ENCODE measurements at regions not wholly inside any gene's neighbourhood (a gene's known extent, or its start where the extent isn't known, plus 50 kb on each side); places are given as distances from the start of the nearest gene placed in this dataset.

DNA sequence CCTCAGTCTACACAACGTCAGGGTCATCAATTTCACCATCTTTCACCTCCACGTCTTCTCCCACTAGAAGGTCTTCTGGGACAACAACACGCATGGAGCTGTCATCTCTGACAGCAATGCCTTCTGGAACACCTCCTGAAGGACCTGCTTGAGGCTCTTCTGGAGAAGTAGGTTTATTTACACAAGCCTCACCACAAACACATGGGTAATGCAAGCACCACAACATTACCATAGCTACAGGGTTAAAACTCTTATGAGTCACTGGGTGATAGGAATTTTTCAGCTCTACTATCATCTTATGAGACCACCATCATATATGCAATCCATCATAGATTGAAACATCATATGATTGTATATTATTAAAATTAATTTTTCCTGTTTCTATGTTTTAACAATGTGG is 215.4 kb downstream of the CHD9NB start (continued):
- no peak for TF ChIP-seq MYBL2 (IDR thresholded peaks at IDR 0.05; ENCODE audit: low read depth)
- no peak for TF ChIP-seq MYBL2 (CRISPR knock-in tag; IDR thresholded peaks at IDR 0.05; ENCODE audit: borderline replicate concordance)

- in situ Hi-C loops (cut with MboI) = no loop called here
- Histone ChIP-seq H3K9ac (ENCODE audit: insufficient read depth in 1 of 2, low read depth in 2 of 2, low read length in 2 of 2) (no peak overlapping the region), H4K20me1 (replicated peaks; ENCODE audit: control insufficient read depth, insufficient read depth, low read length) (no peaks in the 10 kb centered on the region), H3K9me1 (ENCODE audit: control insufficient read depth, insufficient read depth, low read length) (no peaks in the 10 kb centered on the region), H3K4me1 (replicated peaks in 1 of 2; ENCODE audit: control insufficient read depth in 2 of 2, insufficient read depth in 2 of 2, low read length in 2 of 2) (no peaks in the 10 kb centered on the region), H3K4me3 (no peak overlapping the region), H2AFZ (ENCODE audit: low read depth, low read length) (no peak overlapping the region), H3K79me2 (ENCODE audit: control insufficient read depth, insufficient read depth, low read length) (no peaks in the 10 kb centered on the region), H3K4me2 (ENCODE audit: insufficient read depth, low read length) (no peak overlapping the region), H3K27me3 (ENCODE audit: control insufficient read depth in 2 of 2, insufficient read depth in 2 of 2, low read length in 2 of 2) (no peaks in the 10 kb centered on the region), H3K36me3 (ENCODE audit: control insufficient read depth, insufficient read depth, low read length) (no peaks in the 10 kb centered on the region), H3K9me3 (replicated peaks; ENCODE audit: control insufficient read depth, insufficient read depth, low read depth, low read length) (no peaks in the 10 kb centered on the region), H3K27ac (ENCODE audit: extremely low read depth, low read depth, low read length) (no peak overlapping the region)
- WGBS (ENCODE audit: insufficient coverage, low coverage, missing lambda C conversion rate) = 0% methylated on average over 5 of the region's 5 CpGs
- ATAC-seq (no peak), DNase-seq (ENCODE audit: extremely low read depth in 1 of 4, low spot score in 3 of 4) (no peak), FAIRE-seq (no peak)
- no TSS peak for BruUV-seq (replicated peaks)
- ChIA-PET CTCF (ENCODE audit: low intra/inter-chr PET ratio) (no interaction called here), POLR2A (no interaction called here)
- intact Hi-C loops (cut with micrococcal nuclease) = no loop called here
- TF ChIP-seq OTX1 (CRISPR knock-in tag; IDR thresholded peaks at IDR 0.05) = no peak
- TF ChIP-seq KAT7 (CRISPR knock-in tag; IDR thresholded peaks at IDR 0.05; ENCODE audit: borderline replicate concordance) = no peak
- TF ChIP-seq SFPQ (IDR thresholded peaks at IDR 0.05; ENCODE audit: low read depth, low read length) = no peak
- no peak for TF ChIP-seq U2AF2 (optimal IDR thresholded peaks at IDR 0.05; ENCODE audit: low read depth, low read length)
- TF ChIP-seq, protein P1, sequence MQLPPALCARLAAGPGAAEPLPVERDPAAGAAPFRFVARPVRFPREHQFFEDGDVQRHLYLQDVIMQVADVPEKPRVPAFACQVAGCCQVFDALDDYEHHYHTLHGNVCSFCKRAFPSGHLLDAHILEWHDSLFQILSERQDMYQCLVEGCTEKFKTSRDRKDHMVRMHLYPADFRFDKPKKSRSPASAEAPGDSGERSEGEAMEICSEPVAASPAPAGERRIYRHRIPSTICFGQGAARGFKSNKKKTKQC (CRISPR knock-in tag; IDR thresholded peaks at IDR 0.05) = no peak
- TF ChIP-seq, protein P2, sequence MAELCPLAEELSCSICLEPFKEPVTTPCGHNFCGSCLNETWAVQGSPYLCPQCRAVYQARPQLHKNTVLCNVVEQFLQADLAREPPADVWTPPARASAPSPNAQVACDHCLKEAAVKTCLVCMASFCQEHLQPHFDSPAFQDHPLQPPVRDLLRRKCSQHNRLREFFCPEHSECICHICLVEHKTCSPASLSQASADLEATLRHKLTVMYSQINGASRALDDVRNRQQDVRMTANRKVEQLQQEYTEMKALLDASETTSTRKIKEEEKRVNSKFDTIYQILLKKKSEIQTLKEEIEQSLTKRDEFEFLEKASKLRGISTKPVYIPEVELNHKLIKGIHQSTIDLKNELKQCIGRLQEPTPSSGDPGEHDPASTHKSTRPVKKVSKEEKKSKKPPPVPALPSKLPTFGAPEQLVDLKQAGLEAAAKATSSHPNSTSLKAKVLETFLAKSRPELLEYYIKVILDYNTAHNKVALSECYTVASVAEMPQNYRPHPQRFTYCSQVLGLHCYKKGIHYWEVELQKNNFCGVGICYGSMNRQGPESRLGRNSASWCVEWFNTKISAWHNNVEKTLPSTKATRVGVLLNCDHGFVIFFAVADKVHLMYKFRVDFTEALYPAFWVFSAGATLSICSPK (IDR thresholded peaks at IDR 0.05; ENCODE audit: borderline replicate concordance) = no peak
- no peak for TF ChIP-seq ARHGAP35 (IDR thresholded peaks at IDR 0.05; ENCODE audit: partially characterized antibody)
- no peak for TF ChIP-seq ZKSCAN1 (IDR thresholded peaks at IDR 0.05; ENCODE audit: low read depth, low read length)
- TF ChIP-seq, protein P3, sequence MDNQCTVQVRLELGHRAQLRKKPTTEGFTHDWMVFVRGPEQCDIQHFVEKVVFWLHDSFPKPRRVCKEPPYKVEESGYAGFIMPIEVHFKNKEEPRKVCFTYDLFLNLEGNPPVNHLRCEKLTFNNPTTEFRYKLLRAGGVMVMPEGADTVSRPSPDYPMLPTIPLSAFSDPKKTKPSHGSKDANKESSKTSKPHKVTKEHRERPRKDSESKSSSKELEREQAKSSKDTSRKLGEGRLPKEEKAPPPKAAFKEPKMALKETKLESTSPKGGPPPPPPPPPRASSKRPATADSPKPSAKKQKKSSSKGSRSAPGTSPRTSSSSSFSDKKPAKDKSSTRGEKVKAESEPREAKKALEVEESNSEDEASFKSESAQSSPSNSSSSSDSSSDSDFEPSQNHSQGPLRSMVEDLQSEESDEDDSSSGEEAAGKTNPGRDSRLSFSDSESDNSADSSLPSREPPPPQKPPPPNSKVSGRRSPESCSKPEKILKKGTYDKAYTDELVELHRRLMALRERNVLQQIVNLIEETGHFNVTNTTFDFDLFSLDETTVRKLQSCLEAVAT (IDR thresholded peaks at IDR 0.05) = no peak
- TF ChIP-seq TGIF2 (CRISPR knock-in tag; IDR thresholded peaks at IDR 0.05) = no peak
- TF ChIP-seq ZNF253 (CRISPR knock-in tag; conservative IDR thresholded peaks at IDR 0.05) = no peak
- TF ChIP-seq CREB3 (tag; conservative IDR thresholded peaks at IDR 0.05; ENCODE audit: low read depth) = no peak
Measured at GRCh38 chr16:52834736-52835465, 217.8 kb downstream of the CHD9NB start.
